CD4-positive, CD25-positive, alpha-beta regulatory T cell (primary cell): ENCODE measurements at regions not wholly inside any gene's neighbourhood (a gene's known extent, or its start where the extent isn't known, plus 50 kb on each side); places are given as distances from the start of the nearest gene placed in this dataset.

Experiments
- ATAC-seq, 2 donors: fragments of 150-1000 bp; cut with Tn5 transposase; one replicate each; pipeline ENCODE4 v1.10.0; 2021; ENCODE audit warnings: low read depth in 2 of 2, moderate number of reproducible peaks in 2 of 2, moderate library complexity in 1 of 2
- DNase-seq, 3 donors: peaks; one replicate each; pipeline versions ENCODE4 v3.0.0 to v3.0.0-alpha.2; 2012 to 2022; ENCODE audit warnings: mixed read lengths in 1 of 3
- H3K27ac ChIP-seq: one replicate; pipeline ENCODE4 v1.7.0; 2013; ENCODE audit warnings: mild to moderate bottlenecking, low read length; ENCODE audit not compliant: insufficient read depth, poor library complexity, severe bottlenecking
- H3K27me3 ChIP-seq: one replicate; pipeline ENCODE4 v1.7.0; 2013; ENCODE audit warnings: low read length; ENCODE audit not compliant: control insufficient read depth, insufficient read depth
- H3K36me3 ChIP-seq: one replicate; pipeline ENCODE4 v1.7.0; 2013; ENCODE audit warnings: mild to moderate bottlenecking, low read length, moderate library complexity; ENCODE audit not compliant: control insufficient read depth, insufficient read depth
- H3K4me1 ChIP-seq: 2 replicates; pipeline ENCODE4 v1.7.0; 2013; ENCODE audit warnings: mild to moderate bottlenecking, low read length; ENCODE audit not compliant: insufficient read depth, control insufficient read depth, poor library complexity, severe bottlenecking
- H3K4me3 ChIP-seq: one replicate; pipeline ENCODE4 v1.7.0; 2013; ENCODE audit warnings: low read depth, mild to moderate bottlenecking, low read length, moderate library complexity
- H3K9me3 ChIP-seq, 2 experiments: 1 replicate in 1 of 2; 2 replicates in 1 of 2; pipeline ENCODE4 v1.7.0; 2013; ENCODE audit warnings: low read length in 2 of 2, mild to moderate bottlenecking in 1 of 2, moderate library complexity in 1 of 2; ENCODE audit not compliant: control insufficient read depth in 2 of 2
- H3K27ac Mint-ChIP-seq, 3 donors: one replicate each; pipeline ENCODE4 v1.8.0; 2020 to 2022; ENCODE audit warnings: mild to moderate bottlenecking in 3 of 3, mixed read lengths in 3 of 3, moderate library complexity in 2 of 3
- H3K27me3 Mint-ChIP-seq: one replicate; pipeline ENCODE4 v1.8.0; 2022; ENCODE audit warnings: mild to moderate bottlenecking, mixed read lengths
- H3K36me3 Mint-ChIP-seq: one replicate; pipeline ENCODE4 v1.8.0; 2020; ENCODE audit warnings: mixed read lengths
- H3K4me1 Mint-ChIP-seq, 4 donors: one replicate each; pipeline ENCODE4 v1.8.0; 2020 to 2022; ENCODE audit warnings: mixed read lengths in 4 of 4, mild to moderate bottlenecking in 1 of 4
- H3K4me3 Mint-ChIP-seq, 4 donors: one replicate each; pipeline ENCODE4 v1.8.0; 2020 to 2022; ENCODE audit warnings: mild to moderate bottlenecking in 4 of 4, mixed read lengths in 4 of 4, moderate library complexity in 3 of 4
- H3K9me3 Mint-ChIP-seq, 7 donors: one replicate each; pipeline ENCODE4 v1.8.0; 2020 to 2022; ENCODE audit warnings: mixed read lengths in 7 of 7, mild to moderate bottlenecking in 3 of 7, moderate library complexity in 2 of 7

GRCh38 chr3:150106740-150107428 is 136.2 kb upstream of the PFN2 start:
- H3K4me3 Mint-ChIP-seq: no peak overlapping the region
- no peaks in the 10 kb centered on the region for H3K36me3 Mint-ChIP-seq
- H3K9me3 ChIP-seq: no peaks in the 10 kb centered on the region
- H3K4me3 ChIP-seq: no peak overlapping the region
- no peaks in the 10 kb centered on the region for H3K36me3 ChIP-seq
- H3K27ac ChIP-seq: no peak overlapping the region
- DNase-seq (no peak), ATAC-seq (no peak)
- H3K27ac Mint-ChIP-seq: no peak overlapping the region
- no peaks in the 10 kb centered on the region for H3K27me3 ChIP-seq
- H3K27me3 Mint-ChIP-seq: peaks cover 4% of the 10 kb centered on the region
- H3K4me1 ChIP-seq: no peaks in the 10 kb centered on the region
- no peaks in the 10 kb centered on the region for H3K4me1 Mint-ChIP-seq
- H3K9me3 Mint-ChIP-seq: peaks cover 0 to 2% (median 0%) of the 10 kb centered on the region in 7 donors

- Mint-ChIP-seq H3K36me3 (no peaks in the 10 kb centered on the region), H3K4me3 (no peak overlapping the region), H3K9me3 (peaks cover 0 to 2% (median 0%) of the 10 kb centered on the region in 7 donors), H3K27me3 (peaks cover 4% of the 10 kb centered on the region), H3K4me1 (no peaks in the 10 kb centered on the region), H3K27ac (no peak overlapping the region)
- no peak overlapping the region for H3K4me3 ChIP-seq
- no peak overlapping the region for H3K27ac ChIP-seq
- no peaks in the 10 kb centered on the region for H3K9me3 ChIP-seq
- no peaks in the 10 kb centered on the region for H3K27me3 ChIP-seq
- H3K4me1 ChIP-seq: no peaks in the 10 kb centered on the region
- DNase-seq: no peak
- H3K36me3 ChIP-seq: no peaks in the 10 kb centered on the region
- ATAC-seq: no peak
These were observed 135.4 kb upstream of the PFN2 start for GRCh38 chr3:150105886-150106612.

GRCh38 chr3:150105025-150105424 is 134.3 kb upstream of the PFN2 start:
- Mint-ChIP-seq H3K27ac (no peak overlapping the region), H3K27me3 (peaks cover 4% of the 10 kb centered on the region), H3K4me1 (no peaks in the 10 kb centered on the region), H3K4me3 (no peak overlapping the region), H3K36me3 (no peaks in the 10 kb centered on the region), H3K9me3 (peaks cover 0 to 4% (median 0%) of the 10 kb centered on the region in 7 donors)
- H3K4me1 ChIP-seq: no peaks in the 10 kb centered on the region
- H3K36me3 ChIP-seq: no peaks in the 10 kb centered on the region
- ATAC-seq (no peak), DNase-seq (no peak)
- H3K9me3 ChIP-seq: no peaks in the 10 kb centered on the region
- H3K27me3 ChIP-seq: no peaks in the 10 kb centered on the region
- H3K4me3 ChIP-seq: no peak overlapping the region
- no peak overlapping the region for H3K27ac ChIP-seq

- Histone ChIP-seq H3K36me3 (no peaks in the 10 kb centered on the region), H3K4me3 (no peak overlapping the region), H3K4me1 (no peaks in the 10 kb centered on the region), H3K27me3 (no peaks in the 10 kb centered on the region), H3K9me3 (no peaks in the 10 kb centered on the region), H3K27ac (no peak overlapping the region)
- DNase-seq (no peak), ATAC-seq (no peak)
- Mint-ChIP-seq H3K36me3 (no peaks in the 10 kb centered on the region), H3K27me3 (peaks cover 4% of the 10 kb centered on the region), H3K9me3 (peaks cover 0 to 4% (median 0%) of the 10 kb centered on the region in 7 donors), H3K27ac (no peak overlapping the region), H3K4me1 (no peaks in the 10 kb centered on the region), H3K4me3 (no peak overlapping the region)
These were observed 133.9 kb upstream of the PFN2 start for GRCh38 chr3:150104564-150104963.

- ATAC-seq: no peak
- Histone ChIP-seq H3K27ac (no peak overlapping the region), H3K27me3 (no peaks in the 10 kb centered on the region), H3K36me3 (no peaks in the 10 kb centered on the region), H3K9me3 (no peaks in the 10 kb centered on the region), H3K4me3 (no peak overlapping the region), H3K4me1 (no peaks in the 10 kb centered on the region)
- peaks cover 0 to 4% (median 0%) of the 10 kb centered on the region in 7 donors for H3K9me3 Mint-ChIP-seq
- no peaks in the 10 kb centered on the region for H3K27me3 Mint-ChIP-seq
- no peak overlapping the region for H3K27ac Mint-ChIP-seq
- H3K36me3 Mint-ChIP-seq: no peaks in the 10 kb centered on the region
- DNase-seq: no peak
- H3K4me1 Mint-ChIP-seq: no peaks in the 10 kb centered on the region
- H3K4me3 Mint-ChIP-seq: no peak overlapping the region
These were observed 130.3 kb upstream of the PFN2 start for GRCh38 chr3:150101016-150101415.

- Histone ChIP-seq H3K4me3 (no peak overlapping the region), H3K36me3 (no peaks in the 10 kb centered on the region), H3K27me3 (no peaks in the 10 kb centered on the region), H3K9me3 (no peaks in the 10 kb centered on the region), H3K4me1 (no peaks in the 10 kb centered on the region), H3K27ac (no peak overlapping the region)
- H3K27me3 Mint-ChIP-seq: no peaks in the 10 kb centered on the region
- ATAC-seq (no peak), DNase-seq (no peak)
- H3K4me3 Mint-ChIP-seq: no peak overlapping the region
- no peak overlapping the region for H3K27ac Mint-ChIP-seq
- no peaks in the 10 kb centered on the region for H3K4me1 Mint-ChIP-seq
- H3K36me3 Mint-ChIP-seq: no peaks in the 10 kb centered on the region
- peaks cover 0 to 4% (median 0%) of the 10 kb centered on the region in 7 donors for H3K9me3 Mint-ChIP-seq
These were observed 127.9 kb upstream of the PFN2 start for GRCh38 chr3:150098621-150099020.

- no peaks in the 10 kb centered on the region for H3K36me3 Mint-ChIP-seq
- Histone ChIP-seq H3K9me3 (no peaks in the 10 kb centered on the region), H3K4me1 (no peaks in the 10 kb centered on the region), H3K36me3 (no peaks in the 10 kb centered on the region), H3K4me3 (no peak overlapping the region), H3K27ac (no peak overlapping the region), H3K27me3 (no peaks in the 10 kb centered on the region)
- no peaks in the 10 kb centered on the region for H3K4me1 Mint-ChIP-seq
- H3K4me3 Mint-ChIP-seq: no peak overlapping the region
- H3K27ac Mint-ChIP-seq: no peak overlapping the region
- DNase-seq: no peak
- no peak for ATAC-seq
- H3K27me3 Mint-ChIP-seq: no peaks in the 10 kb centered on the region
- peaks cover 0 to 4% (median 0%) of the 10 kb centered on the region in 7 donors for H3K9me3 Mint-ChIP-seq
These were observed 126.8 kb upstream of the PFN2 start for GRCh38 chr3:150097588-150097890.
